Body of pancreas (tissue), 4 donors: ENCODE measurements at regions not wholly inside any gene's neighbourhood (a gene's known extent, or its start where the extent isn't known, plus 50 kb on each side); places are given as distances from the start of the nearest gene placed in this dataset.

Source experiments
- ATAC-seq: fragments of 150-250 bp; one replicate; pipeline ENCODE4 v1.9.1; 2016
- DNase-seq, 4 donors: peaks; one replicate each; pipeline ENCODE4 v3.0.0-alpha.2; 2019
- H3K27ac ChIP-seq, 4 donors: fragments of 200-600 bp; sonication (generic); 1 replicate in 3 of 4; 2 replicates in 1 of 4; pipeline versions ENCODE4 v1.5.1 to v1.6.1; 2016 to 2019; ENCODE audit warnings: mild to moderate bottlenecking in 1 of 4, mixed read lengths in 1 of 4, moderate library complexity in 1 of 4
- H3K27me3 ChIP-seq, 2 donors: fragments of 200-600 bp; sonication (generic); one replicate each; pipeline ENCODE4 v1.6.0; 2016; ENCODE audit warnings: mild to moderate bottlenecking in 1 of 2
- H3K36me3 ChIP-seq, 2 donors: fragments of 200-600 bp; sonication (generic); replicated peaks in 1 of 2; 2 replicates each; pipeline ENCODE4 v1.5.1; 2016; ENCODE audit warnings: low read depth in 2 of 2; ENCODE audit not compliant: insufficient read depth in 1 of 2
- H3K4me1 ChIP-seq: fragments of 200-600 bp; sonication (generic); one replicate; pipeline ENCODE4 v1.6.0; 2016
- H3K4me3 ChIP-seq, 2 donors: fragments of 200-600 bp; sonication (generic); 1 replicate in 1 of 2; 2 replicates in 1 of 2; pipeline ENCODE4 v1.5.1; 2016 to 2019
- H3K9me3 ChIP-seq, 3 donors: fragments of 200-600 bp; sonication (generic); 1 replicate in 2 of 3; 2 replicates in 1 of 3; pipeline ENCODE4 v1.5.1; 2016
- POLR2A ChIP-seq, 3 donors: fragments of 450-650 bp; IDR thresholded peaks; one replicate each; pipeline ENCODE4 v1.6.1; 2016; ENCODE audit warnings: antibody characterized with exemption in 3 of 3, mild to moderate bottlenecking in 2 of 3
- WGBS, 2 donors: methylation state at CpG; one replicate each; pipeline ENCODE4 v1.1.5; 2017; 5-methylcytosine and 5-hydroxymethylcytosine counted together
- intact Hi-C: fragments of 100-400 bp; cut with DNase I; formaldehyde crosslinking; loops from one replicate; pipeline ENCODE4 v1.15.1; 2023
- TF ChIP-seq, protein P1 (sequence below), 7 experiments: fragments of 450-650 bp in 4 of 7; fragments of 200-600 bp in 3 of 7; sonication (generic) in 3 of 7; IDR thresholded peaks; one replicate each; pipeline ENCODE4 v1.5.1; 2016 to 2019; ENCODE audit warnings: antibody characterized with exemption in 7 of 7

DNA sequence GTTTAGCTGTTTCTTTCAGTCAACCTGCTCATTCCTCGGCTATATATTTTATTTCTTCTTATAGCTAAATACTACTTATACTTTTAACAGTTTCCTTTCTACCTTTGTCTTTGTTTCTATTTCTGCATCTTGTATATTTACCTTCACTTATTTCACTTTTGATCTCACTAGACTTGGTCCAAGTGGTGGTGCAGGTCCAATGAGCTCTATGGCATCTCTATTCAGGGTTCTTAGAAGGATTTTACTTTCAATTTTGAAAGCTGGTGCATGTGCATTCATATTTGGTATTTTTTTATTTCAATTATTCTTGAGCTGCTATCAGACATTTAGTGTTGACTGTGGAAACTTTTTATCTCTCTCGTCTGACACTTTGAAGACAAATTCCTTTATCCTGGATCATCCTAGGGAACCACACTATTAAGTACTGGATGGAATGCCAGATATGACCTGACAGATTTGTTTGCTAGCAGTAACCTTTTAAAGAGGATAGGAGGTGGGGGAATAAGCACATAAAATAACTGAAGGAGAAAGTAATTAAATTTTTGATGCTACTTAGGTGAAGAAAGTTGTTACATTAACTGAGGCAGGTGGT, 123.1 kb upstream of the PJA2 start:
- H3K4me1 ChIP-seq, result no peaks in the 10 kb centered on the region

DNA sequence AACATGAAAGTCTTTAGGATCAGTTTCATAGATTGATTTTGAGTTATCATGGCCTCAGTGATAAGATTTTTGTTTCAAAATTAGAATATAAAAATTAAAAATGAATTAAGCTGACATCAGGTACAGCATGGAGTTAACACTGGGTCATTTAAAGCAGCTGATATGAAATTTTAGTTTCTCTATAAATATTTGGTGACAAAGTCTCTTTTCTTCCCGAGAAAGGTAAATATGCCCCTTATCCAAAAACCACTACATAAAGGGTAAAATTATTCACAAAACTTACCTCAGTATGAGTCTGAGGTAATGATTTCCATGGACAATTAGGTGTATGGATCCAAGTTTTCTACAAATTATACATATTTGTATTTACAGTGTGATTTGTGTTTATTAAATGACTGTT, 121.5 kb upstream of the PJA2 start:
- TF ChIP-seq, protein P1, sequence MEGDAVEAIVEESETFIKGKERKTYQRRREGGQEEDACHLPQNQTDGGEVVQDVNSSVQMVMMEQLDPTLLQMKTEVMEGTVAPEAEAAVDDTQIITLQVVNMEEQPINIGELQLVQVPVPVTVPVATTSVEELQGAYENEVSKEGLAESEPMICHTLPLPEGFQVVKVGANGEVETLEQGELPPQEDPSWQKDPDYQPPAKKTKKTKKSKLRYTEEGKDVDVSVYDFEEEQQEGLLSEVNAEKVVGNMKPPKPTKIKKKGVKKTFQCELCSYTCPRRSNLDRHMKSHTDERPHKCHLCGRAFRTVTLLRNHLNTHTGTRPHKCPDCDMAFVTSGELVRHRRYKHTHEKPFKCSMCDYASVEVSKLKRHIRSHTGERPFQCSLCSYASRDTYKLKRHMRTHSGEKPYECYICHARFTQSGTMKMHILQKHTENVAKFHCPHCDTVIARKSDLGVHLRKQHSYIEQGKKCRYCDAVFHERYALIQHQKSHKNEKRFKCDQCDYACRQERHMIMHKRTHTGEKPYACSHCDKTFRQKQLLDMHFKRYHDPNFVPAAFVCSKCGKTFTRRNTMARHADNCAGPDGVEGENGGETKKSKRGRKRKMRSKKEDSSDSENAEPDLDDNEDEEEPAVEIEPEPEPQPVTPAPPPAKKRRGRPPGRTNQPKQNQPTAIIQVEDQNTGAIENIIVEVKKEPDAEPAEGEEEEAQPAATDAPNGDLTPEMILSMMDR (IDR thresholded peaks at IDR 0.05), result no peak
- TF ChIP-seq POLR2A (IDR thresholded peaks at IDR 0.05), result no peak
- H3K36me3 ChIP-seq, result no peaks in the 10 kb centered on the region
- H3K4me1 ChIP-seq, result no peaks in the 10 kb centered on the region
- H3K9me3 ChIP-seq, result no peaks in the 10 kb centered on the region
- DNase-seq (no peak), ATAC-seq (no peak)
- H3K27ac ChIP-seq, result no peak overlapping the region
- 28 to 32% methylated on average over 1 of the region's 1 CpG for WGBS, 2 donors
- no peak overlapping the region for H3K4me3 ChIP-seq
- H3K27me3 ChIP-seq, result no peaks in the 10 kb centered on the region
- intact Hi-C loops, result no loop called here

More for the DNA sequence above, 123.1 kb upstream of the PJA2 start:
- no peak overlapping the region for H3K27ac ChIP-seq
- WGBS, 2 donors, result 52 to 66% methylated on average over 2 of the region's 2 CpGs
- no peak overlapping the region for H3K4me3 ChIP-seq
- no peak for TF ChIP-seq POLR2A (IDR thresholded peaks at IDR 0.05)
- TF ChIP-seq, protein P1 (IDR thresholded peaks at IDR 0.05), result no peak
- intact Hi-C loops, result no loop called here
- DNase-seq (no peak), ATAC-seq (no peak)
- no peaks in the 10 kb centered on the region for H3K27me3 ChIP-seq
- H3K9me3 ChIP-seq, result no peaks in the 10 kb centered on the region
- no peaks in the 10 kb centered on the region for H3K36me3 ChIP-seq

DNA sequence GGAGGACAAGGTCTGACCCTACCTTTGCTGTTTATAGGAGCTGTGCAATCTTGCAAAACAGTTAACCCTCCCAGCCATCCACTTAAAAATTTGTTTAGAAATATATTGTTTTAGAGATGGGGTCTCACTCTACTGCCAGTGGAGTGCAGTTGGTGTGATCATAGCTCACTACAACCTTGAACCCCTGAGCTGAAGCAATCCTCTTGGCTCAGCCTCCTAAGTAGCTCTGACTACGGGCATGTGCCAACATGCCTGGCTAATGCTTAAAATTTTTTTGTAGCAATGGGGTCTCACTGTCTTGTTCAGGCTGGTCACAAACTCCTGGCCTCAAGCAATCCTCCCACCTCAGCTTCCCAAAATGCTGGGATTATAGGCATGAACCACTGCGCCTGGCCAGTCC, 120.2 kb upstream of the PJA2 start:
- 88% methylated on average over 2 of the region's 2 CpGs for WGBS, 2 donors
- intact Hi-C loops, result no loop called here
- H3K36me3 ChIP-seq, result no peaks in the 10 kb centered on the region
- no peak overlapping the region for H3K4me3 ChIP-seq
- DNase-seq (no peak), ATAC-seq (no peak)
- H3K4me1 ChIP-seq, result no peaks in the 10 kb centered on the region
- no peak overlapping the region for H3K27ac ChIP-seq
- TF ChIP-seq POLR2A (IDR thresholded peaks at IDR 0.05), result no peak
- TF ChIP-seq, protein P1 (IDR thresholded peaks at IDR 0.05), result no peak
- H3K9me3 ChIP-seq, result no peaks in the 10 kb centered on the region
- H3K27me3 ChIP-seq, result no peaks in the 10 kb centered on the region

DNA sequence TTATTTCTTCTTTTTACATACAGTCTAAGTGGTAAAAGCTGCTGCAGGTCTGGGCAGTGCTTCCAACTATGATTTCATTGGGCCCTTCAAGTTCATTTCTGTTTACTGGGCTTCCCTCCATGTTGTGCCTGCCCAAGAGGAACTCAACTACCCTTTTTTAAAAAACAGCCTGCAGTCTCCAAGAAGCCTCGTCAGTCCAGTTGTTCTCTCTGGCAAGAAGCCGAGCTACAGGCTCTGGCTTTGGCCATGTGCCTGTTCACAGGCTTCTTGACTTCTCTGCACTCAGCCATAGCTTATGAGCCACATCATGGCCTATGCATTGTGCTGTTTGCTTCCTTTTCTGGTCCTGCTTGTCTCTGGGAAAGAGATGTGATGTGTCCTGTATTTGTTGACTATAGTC, 119.7 kb upstream of the PJA2 start:
- ATAC-seq (no peak), DNase-seq (peak; percentile 33 to 70 (median 60))
- H3K4me1 ChIP-seq, result no peaks in the 10 kb centered on the region
- intact Hi-C loops, result no loop called here
- TF ChIP-seq, protein P1 (IDR thresholded peaks at IDR 0.05), result no peak
- no peak for TF ChIP-seq POLR2A (IDR thresholded peaks at IDR 0.05)
- no peaks in the 10 kb centered on the region for H3K9me3 ChIP-seq
- no peaks in the 10 kb centered on the region for H3K36me3 ChIP-seq
- H3K27ac ChIP-seq, result no peak overlapping the region
- 34 to 36% methylated on average over 2 of the region's 2 CpGs for WGBS, 2 donors
- H3K27me3 ChIP-seq, result no peaks in the 10 kb centered on the region
- no peak overlapping the region for H3K4me3 ChIP-seq

DNA sequence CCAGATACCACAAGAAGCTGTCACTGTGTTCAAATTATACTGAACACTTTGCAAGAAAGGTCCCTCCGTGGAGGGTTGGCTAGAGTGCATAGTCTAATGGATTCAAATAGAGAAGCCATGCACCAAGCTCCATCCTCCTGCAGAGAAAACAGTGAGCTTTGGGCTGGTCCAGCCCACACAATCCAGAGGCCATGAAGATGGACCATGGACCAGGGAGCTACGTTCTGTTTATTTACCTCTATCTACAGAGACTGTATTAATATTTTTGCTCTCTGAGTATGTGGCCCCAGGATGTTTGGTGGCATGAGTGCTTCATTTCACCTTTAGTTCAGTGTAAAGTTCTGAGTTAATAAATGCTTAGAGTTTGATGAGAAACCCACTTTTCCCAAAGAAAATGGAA, 114.8 kb upstream of the PJA2 start:
- H3K36me3 ChIP-seq, result no peaks in the 10 kb centered on the region
- no peak for ATAC-seq
- H3K9me3 ChIP-seq, result no peaks in the 10 kb centered on the region
- 76 to 82% methylated on average over 2 of the region's 2 CpGs for WGBS, 2 donors
- no peak for DNase-seq
- intact Hi-C loops, result no loop called here
- H3K27me3 ChIP-seq, result no peaks in the 10 kb centered on the region
- H3K4me3 ChIP-seq, result no peak overlapping the region
- TF ChIP-seq POLR2A (IDR thresholded peaks at IDR 0.05), result no peak
- TF ChIP-seq, protein P1 (IDR thresholded peaks at IDR 0.05), result no peak
- H3K4me1 ChIP-seq, result no peaks in the 10 kb centered on the region
- H3K27ac ChIP-seq, result no peak overlapping the region
